ENCODE measurements at regions not wholly inside any gene's neighbourhood (a gene's known extent, or its start where the extent isn't known, plus 50 kb on each side); places are given as distances from the start of the nearest gene placed in this dataset.

GRCh38 chr1:219298571-219299148 lies 125.0 kb downstream of the LYPLAL1 start:
- TF ChIP-seq, protein P1, sequence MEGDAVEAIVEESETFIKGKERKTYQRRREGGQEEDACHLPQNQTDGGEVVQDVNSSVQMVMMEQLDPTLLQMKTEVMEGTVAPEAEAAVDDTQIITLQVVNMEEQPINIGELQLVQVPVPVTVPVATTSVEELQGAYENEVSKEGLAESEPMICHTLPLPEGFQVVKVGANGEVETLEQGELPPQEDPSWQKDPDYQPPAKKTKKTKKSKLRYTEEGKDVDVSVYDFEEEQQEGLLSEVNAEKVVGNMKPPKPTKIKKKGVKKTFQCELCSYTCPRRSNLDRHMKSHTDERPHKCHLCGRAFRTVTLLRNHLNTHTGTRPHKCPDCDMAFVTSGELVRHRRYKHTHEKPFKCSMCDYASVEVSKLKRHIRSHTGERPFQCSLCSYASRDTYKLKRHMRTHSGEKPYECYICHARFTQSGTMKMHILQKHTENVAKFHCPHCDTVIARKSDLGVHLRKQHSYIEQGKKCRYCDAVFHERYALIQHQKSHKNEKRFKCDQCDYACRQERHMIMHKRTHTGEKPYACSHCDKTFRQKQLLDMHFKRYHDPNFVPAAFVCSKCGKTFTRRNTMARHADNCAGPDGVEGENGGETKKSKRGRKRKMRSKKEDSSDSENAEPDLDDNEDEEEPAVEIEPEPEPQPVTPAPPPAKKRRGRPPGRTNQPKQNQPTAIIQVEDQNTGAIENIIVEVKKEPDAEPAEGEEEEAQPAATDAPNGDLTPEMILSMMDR (IDR thresholded peaks at IDR 0.05), result no peak
- no peak for TF ChIP-seq POLR2A (IDR thresholded peaks at IDR 0.05)

All from heart left ventricle (tissue), 13 donors.